ENCODE measurements at regions not wholly inside any gene's neighbourhood (a gene's known extent, or its start where the extent isn't known, plus 50 kb on each side); places are given as distances from the start of the nearest gene placed in this dataset.

- no TSS peak for BruUV-seq (replicated peaks)
- Histone ChIP-seq H3K27ac (ENCODE audit: extremely low read length, insufficient read depth, low read length) (no peak overlapping the region), H3K79me2 (ENCODE audit: insufficient read depth, low read length) (no peaks in the 10 kb centered on the region), H3K4me3 (replicated peaks in 1 of 3; ENCODE audit: insufficient read depth in 1 of 3, low read depth in 2 of 3, low read length in 3 of 3) (no peak overlapping the region), H2AFZ (ENCODE audit: low read length) (no peak overlapping the region), H3K4me2 (ENCODE audit: low read depth, low read length) (no peak overlapping the region), H3K9ac (ENCODE audit: insufficient read depth, low read depth, low read length) (no peak overlapping the region), H3K4me1 (ENCODE audit: insufficient read depth, low read length) (no peaks in the 10 kb centered on the region), H3K27me3 (ENCODE audit: control insufficient read depth in 1 of 2, insufficient read depth in 2 of 2, low read length in 2 of 2) (no peaks in the 10 kb centered on the region; a peak in 1 of 5 replicates), H3K9me3 (ENCODE audit: low read length) (no peaks in the 10 kb centered on the region), H4K20me1 (ENCODE audit: insufficient read depth, low read length) (no peaks in the 10 kb centered on the region), H3K36me3 (replicated peaks in 1 of 2; ENCODE audit: control insufficient read depth in 1 of 2, insufficient read depth in 2 of 2, low read length in 2 of 2) (no peaks in the 10 kb centered on the region)
- TF ChIP-seq ZNF432 (CRISPR knock-in tag; IDR thresholded peaks at IDR 0.05; ENCODE audit: borderline replicate concordance) (no peak), ZIK1 (CRISPR knock-in tag; IDR thresholded peaks at IDR 0.05; ENCODE audit: borderline replicate concordance, low read depth) (no peak), ZNF350 (CRISPR knock-in tag; IDR thresholded peaks at IDR 0.05; ENCODE audit: borderline replicate concordance, low read depth) (no peak), ZNF644 (CRISPR knock-in tag; IDR thresholded peaks at IDR 0.05; ENCODE audit: low read depth) (no peak), CEBPG (CRISPR knock-in tag; IDR thresholded peaks at IDR 0.05) (no peak), ESRRA (CRISPR knock-in tag; IDR thresholded peaks at IDR 0.05; ENCODE audit: low read depth) (no peak), HOXA3 (CRISPR knock-in tag; IDR thresholded peaks at IDR 0.05) (no peak), ZNF619 (CRISPR knock-in tag; IDR thresholded peaks at IDR 0.05) (no peak), ZNF354B (CRISPR knock-in tag; IDR thresholded peaks at IDR 0.05) (no peak), TARDBP (CRISPR knock-in tag; IDR thresholded peaks at IDR 0.05) (no peak), CBX1 (IDR thresholded peaks at IDR 0.05; ENCODE audit: low read depth) (no peak), ZNF264 (CRISPR knock-in tag; IDR thresholded peaks at IDR 0.05) (no peak), ZNF367 (CRISPR knock-in tag; IDR thresholded peaks at IDR 0.05; ENCODE audit: borderline replicate concordance) (no peak), ZNF556 (CRISPR knock-in tag; IDR thresholded peaks at IDR 0.05; ENCODE audit: borderline replicate concordance) (no peak), ZKSCAN5 (CRISPR knock-in tag; IDR thresholded peaks at IDR 0.05) (no peak)
- TF ChIP-seq, protein P1, sequence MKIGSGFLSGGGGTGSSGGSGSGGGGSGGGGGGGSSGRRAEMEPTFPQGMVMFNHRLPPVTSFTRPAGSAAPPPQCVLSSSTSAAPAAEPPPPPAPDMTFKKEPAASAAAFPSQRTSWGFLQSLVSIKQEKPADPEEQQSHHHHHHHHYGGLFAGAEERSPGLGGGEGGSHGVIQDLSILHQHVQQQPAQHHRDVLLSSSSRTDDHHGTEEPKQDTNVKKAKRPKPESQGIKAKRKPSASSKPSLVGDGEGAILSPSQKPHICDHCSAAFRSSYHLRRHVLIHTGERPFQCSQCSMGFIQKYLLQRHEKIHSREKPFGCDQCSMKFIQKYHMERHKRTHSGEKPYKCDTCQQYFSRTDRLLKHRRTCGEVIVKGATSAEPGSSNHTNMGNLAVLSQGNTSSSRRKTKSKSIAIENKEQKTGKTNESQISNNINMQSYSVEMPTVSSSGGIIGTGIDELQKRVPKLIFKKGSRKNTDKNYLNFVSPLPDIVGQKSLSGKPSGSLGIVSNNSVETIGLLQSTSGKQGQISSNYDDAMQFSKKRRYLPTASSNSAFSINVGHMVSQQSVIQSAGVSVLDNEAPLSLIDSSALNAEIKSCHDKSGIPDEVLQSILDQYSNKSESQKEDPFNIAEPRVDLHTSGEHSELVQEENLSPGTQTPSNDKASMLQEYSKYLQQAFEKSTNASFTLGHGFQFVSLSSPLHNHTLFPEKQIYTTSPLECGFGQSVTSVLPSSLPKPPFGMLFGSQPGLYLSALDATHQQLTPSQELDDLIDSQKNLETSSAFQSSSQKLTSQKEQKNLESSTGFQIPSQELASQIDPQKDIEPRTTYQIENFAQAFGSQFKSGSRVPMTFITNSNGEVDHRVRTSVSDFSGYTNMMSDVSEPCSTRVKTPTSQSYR (CRISPR knock-in tag; IDR thresholded peaks at IDR 0.05; ENCODE audit: borderline replicate concordance), result no peak
- TF ChIP-seq, protein P2, sequence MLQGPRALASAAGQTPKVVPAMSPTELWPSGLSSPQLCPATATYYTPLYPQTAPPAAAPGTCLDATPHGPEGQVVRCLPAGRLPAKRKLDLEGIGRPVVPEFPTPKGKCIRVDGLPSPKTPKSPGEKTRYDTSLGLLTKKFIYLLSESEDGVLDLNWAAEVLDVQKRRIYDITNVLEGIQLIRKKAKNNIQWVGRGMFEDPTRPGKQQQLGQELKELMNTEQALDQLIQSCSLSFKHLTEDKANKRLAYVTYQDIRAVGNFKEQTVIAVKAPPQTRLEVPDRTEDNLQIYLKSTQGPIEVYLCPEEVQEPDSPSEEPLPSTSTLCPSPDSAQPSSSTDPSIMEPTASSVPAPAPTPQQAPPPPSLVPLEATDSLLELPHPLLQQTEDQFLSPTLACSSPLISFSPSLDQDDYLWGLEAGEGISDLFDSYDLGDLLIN (CRISPR knock-in tag; IDR thresholded peaks at IDR 0.05; ENCODE audit: borderline replicate concordance), result no peak
- TF ChIP-seq, protein P3, sequence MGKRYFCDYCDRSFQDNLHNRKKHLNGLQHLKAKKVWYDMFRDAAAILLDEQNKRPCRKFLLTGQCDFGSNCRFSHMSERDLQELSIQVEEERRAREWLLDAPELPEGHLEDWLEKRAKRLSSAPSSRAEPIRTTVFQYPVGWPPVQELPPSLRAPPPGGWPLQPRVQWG (CRISPR knock-in tag; IDR thresholded peaks at IDR 0.05; ENCODE audit: borderline replicate concordance, low read depth), result no peak
- TF ChIP-seq, protein P4, sequence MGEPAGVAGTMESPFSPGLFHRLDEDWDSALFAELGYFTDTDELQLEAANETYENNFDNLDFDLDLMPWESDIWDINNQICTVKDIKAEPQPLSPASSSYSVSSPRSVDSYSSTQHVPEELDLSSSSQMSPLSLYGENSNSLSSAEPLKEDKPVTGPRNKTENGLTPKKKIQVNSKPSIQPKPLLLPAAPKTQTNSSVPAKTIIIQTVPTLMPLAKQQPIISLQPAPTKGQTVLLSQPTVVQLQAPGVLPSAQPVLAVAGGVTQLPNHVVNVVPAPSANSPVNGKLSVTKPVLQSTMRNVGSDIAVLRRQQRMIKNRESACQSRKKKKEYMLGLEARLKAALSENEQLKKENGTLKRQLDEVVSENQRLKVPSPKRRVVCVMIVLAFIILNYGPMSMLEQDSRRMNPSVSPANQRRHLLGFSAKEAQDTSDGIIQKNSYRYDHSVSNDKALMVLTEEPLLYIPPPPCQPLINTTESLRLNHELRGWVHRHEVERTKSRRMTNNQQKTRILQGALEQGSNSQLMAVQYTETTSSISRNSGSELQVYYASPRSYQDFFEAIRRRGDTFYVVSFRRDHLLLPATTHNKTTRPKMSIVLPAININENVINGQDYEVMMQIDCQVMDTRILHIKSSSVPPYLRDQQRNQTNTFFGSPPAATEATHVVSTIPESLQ (CRISPR knock-in tag; conservative IDR thresholded peaks at IDR 0.05), result no peak
- POLR2A ChIA-PET, result no interaction called here
- FAIRE-seq (no peak), ATAC-seq (no peak), DNase-seq (ENCODE audit: low spot score) (no peak)
- CTCF ChIA-PET (ENCODE audit: low intra/inter-chr PET ratio, low total read pairs), result no interaction called here
- 1% methylated on average over 4 of the region's 11 CpGs for WGBS (ENCODE audit: low lambda C conversion rate)
- in situ Hi-C loops (cut with HindIII; ENCODE audit: extremely low pct_ligation_motif_present, low pct_unique_long_range_greater_than_20kb) (no loop called here), intact Hi-C loops (cut with micrococcal nuclease; ENCODE audit: unreplicated experiment) (no loop called here)
Observed at GRCh38 chr10:128764190-128764589, 638.0 kb upstream of the MKI67 start.

Data from HepG2 (cell line).